ENCODE measurements at regions not wholly inside any gene's neighbourhood (a gene's known extent, or its start where the extent isn't known, plus 50 kb on each side); places are given as distances from the start of the nearest gene placed in this dataset.

GRCh38 chr2:151028691-151029176 lies 232.9 kb downstream of the RBM43 start:
- H3K27me3 ChIP-seq (ENCODE audit: insufficient read depth in 3 of 3, low read length in 2 of 3), result no peaks in the 10 kb centered on the region
- ATAC-seq (no peak), DNase-seq (no peak)
- no peaks in the 10 kb centered on the region for H3K4me1 ChIP-seq
- H3K27ac ChIP-seq, result no peak overlapping the region
- no peak overlapping the region for H3K4me3 ChIP-seq
- intact Hi-C loops (cut with DNase I), result no loop called here
- no peak for TF ChIP-seq CTCF (IDR thresholded peaks at IDR 0.05)
- H3K9me3 ChIP-seq, result no peaks in the 10 kb centered on the region
- no peaks in the 10 kb centered on the region for H3K36me3 ChIP-seq (ENCODE audit: insufficient read depth in 1 of 2, low read depth in 1 of 2)

GRCh38 chr2:151027151-151027550 lies 234.5 kb downstream of the RBM43 start:
- Histone ChIP-seq H3K4me1 (no peaks in the 10 kb centered on the region), H3K4me3 (no peak overlapping the region), H3K27ac (no peak overlapping the region), H3K36me3 (ENCODE audit: insufficient read depth in 1 of 2, low read depth in 1 of 2) (no peaks in the 10 kb centered on the region), H3K9me3 (peaks cover 2% of the 10 kb centered on the region), H3K27me3 (ENCODE audit: insufficient read depth in 3 of 3, low read length in 2 of 3) (no peaks in the 10 kb centered on the region)
- ATAC-seq, result no peak
- intact Hi-C loops (cut with DNase I), result no loop called here
- TF ChIP-seq CTCF (IDR thresholded peaks at IDR 0.05), result no peak
- DNase-seq, result no peak
- WGBS, 3 donors, result 82 to 92% (median 83%) methylated on average over 6 of the region's 6 CpGs

GRCh38 chr2:151025816-151026215 lies 235.8 kb downstream of the RBM43 start:
- Histone ChIP-seq H3K36me3 (ENCODE audit: insufficient read depth in 1 of 2, low read depth in 1 of 2) (no peaks in the 10 kb centered on the region), H3K4me1 (no peaks in the 10 kb centered on the region), H3K27ac (no peak overlapping the region), H3K27me3 (ENCODE audit: insufficient read depth in 3 of 3, low read length in 2 of 3) (no peaks in the 10 kb centered on the region), H3K9me3 (peaks cover 2% of the 10 kb centered on the region), H3K4me3 (no peak overlapping the region)
- 68 to 78% (median 74%) methylated on average over 1 of the region's 1 CpG for WGBS, 3 donors
- no peak for TF ChIP-seq CTCF (IDR thresholded peaks at IDR 0.05)
- ATAC-seq (no peak), DNase-seq (no peak)
- intact Hi-C loops (cut with DNase I), result no loop called here

- WGBS, 3 donors, result 46 to 53% (median 48%) methylated on average over 4 of the region's 4 CpGs
- ATAC-seq (no peak), DNase-seq (no peak)
- Histone ChIP-seq H3K27me3 (ENCODE audit: insufficient read depth in 3 of 3, low read length in 2 of 3) (no peaks in the 10 kb centered on the region), H3K9me3 (peaks cover 2% of the 10 kb centered on the region), H3K27ac (no peak overlapping the region), H3K36me3 (ENCODE audit: insufficient read depth in 1 of 2, low read depth in 1 of 2) (no peaks in the 10 kb centered on the region), H3K4me1 (no peaks in the 10 kb centered on the region), H3K4me3 (no peak overlapping the region)
- TF ChIP-seq CTCF (IDR thresholded peaks at IDR 0.05), result no peak
- intact Hi-C loops (cut with DNase I), result no loop called here
Observed at GRCh38 chr2:151024696-151025251, 236.9 kb downstream of the RBM43 start.
